ENCODE measurements at regions not wholly inside any gene's neighbourhood (a gene's known extent, or its start where the extent isn't known, plus 50 kb on each side); places are given as distances from the start of the nearest gene placed in this dataset.

- TF ChIP-seq CTCF (conservative IDR thresholded peaks at IDR 0.05 in 1 of 2, IDR thresholded peaks at IDR 0.05 in 1 of 2; ENCODE audit: low read depth in 1 of 2, low read length in 2 of 2) (no peak), EZH2 (IDR thresholded peaks at IDR 0.05; ENCODE audit: low read length, missing control alignments) (no peak)
Observed at GRCh38 chr15:62409466-62409865, 244.4 kb upstream of the C2CD4B start.

All from fibroblast of lung (primary cell).